ENCODE measurements at regions not wholly inside any gene's neighbourhood (a gene's known extent, or its start where the extent isn't known, plus 50 kb on each side); places are given as distances from the start of the nearest gene placed in this dataset.
A peak's percentile ranks its signal among the peaks of the same experiment; 100 is the strongest.

DNA sequence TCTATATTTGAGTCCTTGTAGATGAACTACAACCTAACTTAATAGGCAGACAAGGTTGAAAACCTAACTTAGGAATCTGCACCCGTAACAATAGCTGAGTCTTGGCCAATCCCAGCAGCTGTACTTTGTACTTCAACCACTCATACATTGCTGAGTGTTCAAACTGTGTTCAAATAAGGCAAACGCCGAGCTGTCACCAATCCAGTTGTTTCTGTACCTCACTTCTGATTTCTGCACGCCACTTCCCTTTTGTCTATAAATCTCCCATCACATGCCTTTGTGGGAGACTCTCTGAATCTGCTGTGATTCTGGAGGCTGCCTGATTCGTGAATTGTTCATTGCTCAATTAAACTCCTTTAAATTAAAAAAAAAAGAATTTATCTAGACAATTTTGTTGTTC is 167.8 kb upstream of the TUT7 start:
- no peak for DNase-seq

DNA sequence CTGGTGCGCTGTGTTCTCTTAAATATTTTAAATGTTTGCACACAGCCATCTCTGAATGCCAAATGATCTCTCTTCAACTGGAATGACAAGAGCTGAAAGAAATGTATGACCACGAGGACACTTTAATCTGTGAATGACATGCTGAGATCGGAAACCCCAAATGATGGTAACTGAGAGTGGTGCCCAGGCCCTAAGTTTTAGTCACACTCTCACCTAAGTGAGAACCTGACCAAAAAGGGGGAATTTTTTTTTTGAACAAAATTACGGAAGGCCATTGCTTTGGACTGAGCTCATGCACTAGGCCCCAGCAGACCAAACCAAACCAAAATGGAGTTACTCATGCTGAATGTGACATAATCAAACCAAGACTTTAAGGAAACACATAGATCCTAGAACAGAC is 167.1 kb upstream of the TUT7 start:
- no peak for DNase-seq

DNA sequence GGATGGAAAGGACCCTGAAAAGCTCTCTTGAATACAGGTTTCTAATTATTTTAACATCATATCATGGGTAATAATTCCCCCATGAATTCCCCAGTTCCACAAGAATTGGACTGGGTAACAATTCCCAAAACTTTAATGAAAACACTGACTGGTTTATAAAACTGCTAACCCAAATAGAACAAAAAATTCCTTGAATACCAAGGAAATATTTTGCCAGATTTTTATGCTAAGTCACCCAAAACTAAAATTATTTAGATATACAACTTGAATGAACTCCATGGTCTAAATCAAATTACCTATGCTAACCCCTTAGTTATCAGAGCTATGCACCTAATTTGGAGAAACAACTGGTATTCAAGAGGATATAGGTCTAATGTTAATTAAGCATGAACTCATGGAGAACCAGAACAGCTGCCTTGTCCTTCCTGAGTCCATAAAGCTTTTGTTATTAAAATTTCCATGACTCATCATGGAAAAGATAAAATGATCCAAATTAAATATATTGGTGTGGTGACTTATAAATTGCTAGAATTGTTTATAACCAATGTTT is 164.9 kb upstream of the TUT7 start:
- DNase-seq, result no peak

DNA sequence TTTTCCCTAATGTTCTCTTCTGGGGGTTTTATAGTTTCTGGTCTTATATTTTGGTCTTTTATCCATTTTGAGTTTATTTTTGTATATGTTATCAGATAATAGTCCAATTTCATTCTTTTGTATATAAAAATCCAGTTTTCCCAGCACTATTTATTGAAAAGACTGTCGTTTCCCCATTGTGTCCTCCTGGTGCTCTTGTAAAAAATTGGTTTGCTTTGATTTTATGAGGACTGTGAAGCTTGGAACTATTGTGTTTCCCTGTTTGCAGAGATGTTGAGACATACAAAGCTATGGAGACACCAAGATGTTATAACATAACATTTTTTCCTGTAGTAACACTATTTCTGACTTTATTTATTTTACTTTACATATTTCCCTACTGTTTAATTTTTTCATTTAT is 163.3 kb upstream of the TUT7 start:
- no peak for DNase-seq

DNA sequence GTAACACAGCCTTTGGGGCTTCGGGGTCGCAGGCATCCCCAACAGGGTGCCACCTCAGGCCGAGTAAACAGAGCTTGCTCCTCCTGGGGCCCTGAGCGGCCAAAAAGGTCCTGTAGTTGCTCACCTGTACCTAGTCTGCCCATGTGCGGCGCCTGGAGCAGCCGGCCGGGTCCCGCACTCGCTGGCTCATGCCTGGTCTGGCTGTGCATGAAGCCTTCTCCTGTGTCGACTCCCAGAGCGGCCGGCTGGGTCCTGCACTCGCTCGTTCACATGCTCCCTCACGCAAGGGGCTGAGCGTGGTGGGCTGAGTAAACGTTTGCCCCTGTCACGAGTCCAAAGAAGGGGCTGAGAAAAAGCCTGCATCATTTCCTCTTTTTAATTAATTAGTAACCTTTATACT is 162.4 kb upstream of the TUT7 start:
- DNase-seq, result no peak

DNA sequence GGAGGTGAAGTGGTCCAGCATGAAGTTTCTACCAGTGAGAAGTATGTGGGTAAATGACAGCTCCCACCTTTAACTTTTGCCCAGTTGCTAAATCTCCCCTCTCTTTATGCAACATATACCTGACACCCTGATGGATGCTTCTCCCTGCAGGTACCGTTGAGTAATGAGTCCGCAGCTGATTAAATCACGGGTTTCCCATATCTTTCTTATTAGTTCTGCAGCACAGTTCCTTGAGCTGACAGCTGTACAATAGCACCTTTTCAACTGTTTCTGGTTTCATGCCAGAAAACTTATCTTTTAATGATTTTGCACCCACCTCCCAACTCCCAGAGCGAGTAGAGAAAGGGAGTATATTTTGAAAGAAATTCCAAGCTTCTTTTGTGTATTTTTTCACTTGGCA is 161.0 kb upstream of the TUT7 start:
- no peak for DNase-seq

DNA sequence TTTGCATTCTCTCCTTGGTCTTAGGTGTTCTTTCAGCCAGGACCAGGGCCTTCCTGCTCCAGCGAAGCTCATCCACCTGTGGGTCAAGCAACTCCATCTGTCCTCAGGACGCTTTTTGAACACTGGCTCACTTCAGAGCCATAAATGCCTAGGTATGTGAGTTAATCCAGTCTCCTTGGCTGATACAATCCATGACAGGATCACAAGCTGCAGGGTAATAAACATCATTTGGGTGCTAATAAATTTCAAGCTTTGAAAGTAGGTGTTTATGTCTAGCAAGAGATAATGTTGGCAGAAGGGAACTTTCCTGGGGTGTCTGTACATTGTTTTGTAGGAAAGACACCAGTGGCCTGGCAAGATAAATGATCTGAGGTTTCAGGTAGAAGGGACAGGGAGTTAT is 159.2 kb upstream of the TUT7 start:
- no peak for DNase-seq

DNA sequence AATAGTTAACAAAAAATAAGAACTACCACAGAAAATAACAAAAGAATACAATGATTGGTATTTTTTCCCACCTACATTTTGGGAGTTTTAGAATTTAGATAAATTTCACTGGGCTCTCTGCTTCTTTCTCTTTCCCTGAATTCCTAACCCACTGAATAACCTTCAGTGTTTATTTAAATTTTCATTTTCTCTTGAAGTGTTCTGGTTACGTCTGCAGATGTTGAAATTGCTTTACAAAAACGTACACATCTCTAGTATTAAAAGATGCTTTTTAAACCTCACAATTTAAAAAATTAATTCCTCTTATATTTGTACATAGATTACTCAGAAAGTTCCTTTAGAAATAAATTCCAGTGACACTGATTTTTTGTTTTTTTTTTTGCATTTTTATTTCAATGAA is 158.7 kb upstream of the TUT7 start:
- no peak for DNase-seq

DNA sequence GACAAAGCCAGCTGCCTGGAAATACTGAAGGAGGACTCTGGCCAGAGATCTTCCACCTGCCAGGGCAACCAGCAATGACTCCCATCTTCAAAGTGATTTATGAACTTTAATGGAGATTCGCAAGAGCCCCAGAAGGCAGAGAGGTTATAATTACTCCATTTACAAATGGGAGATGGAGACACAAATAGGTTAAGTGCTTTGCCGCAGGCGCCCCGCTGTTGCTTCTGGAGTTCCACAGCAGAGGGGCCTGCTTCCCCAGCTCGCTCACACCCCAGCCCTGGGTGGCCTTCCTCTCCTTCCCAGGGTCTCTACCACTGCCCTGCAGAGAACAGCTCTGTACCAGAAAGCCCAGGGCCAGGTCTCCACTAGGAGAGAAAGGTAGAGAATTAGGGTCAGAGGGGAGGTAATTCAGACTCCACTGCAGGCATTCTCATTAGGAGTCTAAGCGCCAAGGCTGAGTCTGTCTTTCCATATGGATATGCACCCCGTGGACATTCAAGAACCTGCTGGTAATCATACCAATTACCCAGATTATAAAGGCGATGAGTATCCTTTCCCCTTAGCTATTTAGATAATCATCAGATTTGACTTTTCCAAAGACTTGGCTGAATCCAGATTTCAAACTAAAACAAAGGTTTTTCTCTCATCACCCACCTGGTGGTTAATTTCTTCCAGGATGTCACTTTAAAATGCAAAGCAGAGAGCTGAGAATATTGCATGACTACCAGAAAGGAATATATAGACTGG is 157.6 kb upstream of the TUT7 start:
- DNase-seq, result no peak

DNA sequence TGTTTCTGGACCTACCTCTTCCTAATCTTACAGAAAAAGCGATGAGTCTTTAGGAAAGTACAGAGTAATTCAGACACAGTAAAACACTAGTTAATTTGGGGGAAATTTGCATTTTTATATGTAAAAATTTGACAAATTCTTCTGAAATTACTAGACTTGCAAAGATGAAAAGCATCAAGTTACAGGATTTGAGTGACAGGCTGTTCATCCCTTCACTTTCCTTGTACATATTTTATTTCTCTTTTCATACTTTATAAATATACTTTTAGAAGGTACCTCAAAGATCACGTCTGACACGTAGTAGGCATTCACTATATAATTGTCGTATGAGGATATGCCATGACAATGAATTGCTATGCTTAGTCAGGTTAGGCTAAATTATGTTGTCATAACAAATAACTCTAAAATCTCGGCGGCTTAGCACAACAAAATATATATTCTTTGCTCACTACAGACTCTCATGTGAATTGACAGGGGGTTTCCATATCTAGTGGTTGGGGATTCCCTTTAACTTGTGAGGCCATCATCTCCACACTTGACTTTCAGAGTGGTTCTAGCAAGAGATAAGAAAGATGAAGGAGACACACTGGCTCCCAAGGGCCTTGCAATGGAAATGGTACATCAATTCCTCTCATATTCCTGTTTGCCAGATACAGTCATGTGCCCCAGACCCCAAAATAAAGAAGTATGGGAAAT is 154.1 kb upstream of the TUT7 start:
- DNase-seq, result no peak

DNA sequence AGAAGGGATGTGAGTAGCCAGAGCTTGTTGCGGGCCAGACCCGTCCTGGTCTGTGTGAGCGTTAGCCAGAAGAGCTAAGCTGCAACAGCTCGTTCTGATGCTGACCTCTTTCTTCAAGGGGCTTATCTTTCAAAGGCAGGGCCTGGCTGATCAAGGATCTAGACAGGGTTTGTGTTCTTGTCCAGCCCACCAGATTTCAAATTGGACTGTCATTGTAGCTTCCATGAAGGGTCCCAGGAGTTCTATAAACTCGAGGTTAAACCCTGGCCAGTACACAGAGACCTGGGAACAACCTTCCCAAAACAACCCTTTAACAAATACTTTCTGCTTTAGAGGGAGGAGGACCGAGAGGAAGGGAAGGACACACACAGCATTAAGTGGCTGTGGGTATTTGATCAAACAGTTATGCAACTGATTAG is 153.0 kb upstream of the TUT7 start:
- no peak for DNase-seq

DNA sequence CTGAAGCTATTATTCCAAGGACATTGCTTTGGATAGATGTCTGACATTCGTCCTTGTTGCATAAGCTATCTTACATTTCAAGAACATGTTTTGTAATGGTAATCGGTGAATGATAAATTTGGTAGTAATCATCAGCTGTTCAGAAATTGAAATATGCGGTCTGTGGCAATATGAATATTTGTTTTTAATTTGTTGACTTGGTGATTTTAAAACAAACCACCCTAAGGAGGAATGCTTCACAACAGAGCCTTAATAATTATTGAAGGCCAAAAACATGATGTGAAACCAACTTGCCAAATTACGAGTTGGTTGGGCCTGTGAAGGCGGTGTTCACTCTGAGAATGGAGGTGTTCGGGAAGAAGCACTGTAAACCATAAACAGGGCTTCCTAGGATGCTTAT is 149.7 kb upstream of the TUT7 start:
- DNase-seq, result no peak

DNA sequence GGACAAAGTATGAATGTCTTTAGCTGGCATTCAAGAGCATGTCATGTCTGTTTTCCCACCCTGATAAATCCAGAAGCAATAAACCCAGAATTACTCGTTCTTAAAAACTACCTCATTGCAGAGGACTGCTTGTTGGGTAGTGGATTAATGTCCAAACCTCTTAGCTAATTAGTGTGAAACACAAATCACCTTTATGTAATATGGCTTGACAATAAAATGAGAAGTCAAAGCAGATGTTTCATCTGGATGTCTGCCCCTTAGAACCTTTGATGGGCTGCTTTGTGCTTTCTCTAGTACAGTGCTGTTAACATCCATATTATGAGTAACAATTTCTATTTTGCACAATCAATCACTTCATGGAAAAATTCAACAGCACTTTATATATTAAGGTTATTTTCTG is 149.1 kb upstream of the TUT7 start:
- no peak for DNase-seq

DNA sequence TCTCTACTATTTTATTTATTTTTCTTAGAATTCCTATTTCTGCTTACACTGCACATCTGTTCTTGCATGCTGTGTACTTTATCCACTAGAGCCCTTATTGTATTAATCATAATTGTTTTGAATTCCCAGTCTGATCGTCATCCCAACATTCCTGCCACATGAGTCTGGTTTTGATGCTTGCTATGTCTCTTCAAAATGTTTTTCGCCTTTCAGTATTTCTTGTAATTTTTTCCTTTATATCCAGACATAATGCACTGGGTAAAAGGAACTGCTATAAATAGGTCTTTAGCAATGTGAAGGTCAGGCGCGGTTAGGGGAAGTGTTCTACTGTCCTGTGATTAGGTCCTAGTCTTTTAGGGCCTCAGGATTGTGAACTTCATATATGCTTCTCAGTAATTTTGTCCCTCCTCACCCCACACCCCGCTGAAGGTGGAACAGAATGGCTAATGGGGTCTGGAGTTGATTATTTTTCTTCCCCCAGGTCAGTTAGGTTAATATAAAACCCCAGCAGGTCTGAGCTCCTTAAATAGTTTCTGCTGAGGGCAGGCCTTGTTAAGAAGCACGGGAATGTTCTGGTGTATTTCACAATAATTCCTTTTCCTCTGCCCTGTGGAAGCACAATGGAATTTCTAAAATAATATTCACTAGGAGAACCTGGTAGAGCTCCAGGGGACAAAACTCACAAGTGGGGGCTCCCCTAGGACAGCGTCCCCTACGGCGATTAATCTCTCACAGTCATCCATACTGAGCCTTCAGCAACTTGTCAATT is 146.6 kb upstream of the TUT7 start:
- no peak for DNase-seq

DNA sequence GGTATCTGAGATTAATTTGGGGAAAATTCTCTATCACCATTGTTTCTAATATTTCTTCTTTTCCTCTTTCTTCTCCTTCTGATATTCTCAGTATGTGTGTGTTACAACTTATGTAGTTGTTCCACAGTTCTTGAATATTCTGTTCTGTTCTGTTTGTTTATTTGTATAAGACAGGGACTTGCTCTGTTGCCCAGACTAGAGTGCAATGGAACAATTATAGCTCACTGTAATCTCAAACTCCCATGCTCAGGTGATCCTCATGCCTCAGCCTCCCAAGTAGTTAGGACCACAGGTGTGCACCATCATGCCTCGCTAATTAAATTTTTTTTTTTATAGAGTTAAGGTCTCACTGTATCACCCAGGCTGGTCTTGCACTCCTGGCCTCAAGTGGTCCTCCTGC is 145.8 kb upstream of the TUT7 start:
- no peak for DNase-seq

DNA sequence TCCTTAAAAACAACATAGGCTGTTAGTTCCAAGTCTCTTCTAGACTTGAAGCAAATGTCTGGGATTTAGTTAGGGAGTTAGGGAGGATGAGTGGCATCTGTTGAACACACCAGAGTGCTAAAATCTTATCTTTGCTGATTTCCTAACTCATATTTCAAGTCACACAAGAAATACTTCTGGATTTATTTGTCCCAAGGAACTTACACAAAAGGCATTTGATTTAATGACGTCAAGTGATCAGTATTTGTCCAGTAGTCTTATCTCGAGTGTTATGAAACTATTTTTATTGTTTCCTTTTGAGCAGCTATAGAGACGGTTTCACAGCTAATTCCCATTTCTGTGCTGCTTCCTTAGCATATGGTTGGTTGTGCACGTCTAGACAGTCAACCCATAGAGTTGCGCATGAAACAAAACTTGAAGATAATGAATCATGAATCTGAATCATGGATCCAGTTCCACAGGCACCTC is 140.5 kb upstream of the TUT7 start:
- DNase-seq, result no peak

DNA sequence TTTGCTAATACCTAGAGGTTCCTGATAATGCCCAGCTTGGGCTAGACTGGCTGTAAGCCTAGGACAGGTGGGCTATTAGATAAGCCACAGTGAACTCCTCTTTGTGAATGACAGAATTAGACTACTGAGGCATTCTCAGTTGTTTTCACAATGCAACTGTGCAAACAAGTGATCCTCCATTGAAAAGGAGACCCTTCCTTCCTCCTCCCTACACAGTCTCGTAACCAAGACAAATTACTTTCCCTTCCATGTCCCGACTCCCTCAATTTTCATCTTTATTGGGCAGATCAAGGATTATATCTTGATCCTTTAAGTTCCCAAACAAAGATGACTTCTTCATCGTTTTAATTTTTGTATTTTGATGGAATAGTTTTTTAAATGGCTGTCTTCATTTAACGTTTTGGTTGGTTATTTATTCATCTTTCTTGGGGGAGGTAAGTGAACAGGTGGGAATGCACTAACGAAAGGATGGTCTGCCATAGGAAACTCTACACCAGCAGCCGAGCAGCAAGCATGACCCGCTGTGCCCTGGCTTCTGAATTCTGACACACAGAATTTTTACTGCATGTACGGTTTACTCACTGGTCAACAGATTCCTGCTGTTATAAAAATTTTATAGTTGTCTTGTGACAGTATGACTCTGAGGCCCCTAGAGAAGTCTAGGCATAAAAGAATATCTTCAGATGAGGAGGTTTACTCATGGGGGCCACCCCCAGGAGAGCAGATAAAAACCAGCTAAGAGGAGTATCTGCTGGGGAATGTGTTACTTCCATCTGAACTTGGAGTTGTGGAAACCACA is 137.5 kb upstream of the TUT7 start:
- peak; percentile 30 for DNase-seq

DNA sequence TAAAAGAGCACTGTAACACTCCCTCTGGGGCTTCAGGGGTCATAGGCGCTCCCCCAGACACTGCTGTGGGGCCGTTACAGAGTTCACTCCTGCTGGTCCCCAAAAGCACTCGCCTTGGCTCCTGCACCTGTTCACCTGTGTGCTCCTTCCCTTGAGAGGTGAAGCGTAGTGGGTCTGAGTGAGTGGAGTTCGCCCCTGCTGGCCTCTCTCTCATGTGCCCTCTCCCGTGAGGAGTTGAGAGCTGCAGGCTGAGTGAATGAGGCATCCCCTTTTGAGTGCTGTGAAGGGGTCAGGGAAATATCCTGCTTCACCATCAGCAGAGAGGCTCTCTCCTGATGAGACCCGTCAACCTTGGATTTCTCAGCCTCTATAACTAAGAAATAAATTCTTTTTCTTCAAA is 134.6 kb upstream of the TUT7 start:
- no peak for DNase-seq

DNA sequence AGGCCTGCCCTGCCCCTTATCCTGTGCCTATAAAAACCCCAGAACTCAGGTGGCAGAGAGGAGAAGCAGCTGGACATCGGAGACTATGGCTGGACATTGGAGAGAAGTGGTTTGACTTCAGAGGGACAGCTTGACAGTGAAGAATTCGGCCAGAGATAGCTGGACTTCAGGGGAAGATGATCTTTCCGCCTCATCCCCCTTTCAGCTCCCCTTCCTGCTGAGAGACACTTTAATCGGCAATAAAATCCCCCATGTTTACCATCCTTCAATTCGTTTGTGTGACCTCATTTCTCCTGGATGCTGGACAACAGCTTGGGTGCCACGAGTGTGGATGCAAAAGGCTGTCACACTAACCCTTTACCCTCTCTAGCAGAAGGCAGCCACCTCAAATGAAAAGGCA is 134.1 kb upstream of the TUT7 start:
- DNase-seq, result no peak

DNA sequence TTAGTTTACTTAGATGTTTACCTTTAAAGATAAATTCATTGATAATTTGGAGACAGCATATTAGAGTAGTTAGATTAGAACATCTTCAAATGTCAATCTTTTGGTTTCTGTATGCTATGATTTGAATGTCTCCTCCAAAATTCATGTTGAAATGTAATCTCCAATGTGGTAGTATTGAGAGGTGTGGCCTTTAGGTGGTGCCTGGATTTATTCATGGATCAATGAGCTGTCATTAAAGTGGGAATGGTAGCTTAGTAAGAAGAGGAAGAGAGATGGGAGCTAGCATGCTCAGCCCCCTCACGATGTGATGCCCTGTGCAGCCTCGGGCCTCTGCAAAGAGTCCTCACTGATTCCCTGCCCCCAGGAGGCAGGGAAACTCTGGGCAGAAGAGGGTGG is 133.6 kb upstream of the TUT7 start:
- no peak for DNase-seq

DNA sequence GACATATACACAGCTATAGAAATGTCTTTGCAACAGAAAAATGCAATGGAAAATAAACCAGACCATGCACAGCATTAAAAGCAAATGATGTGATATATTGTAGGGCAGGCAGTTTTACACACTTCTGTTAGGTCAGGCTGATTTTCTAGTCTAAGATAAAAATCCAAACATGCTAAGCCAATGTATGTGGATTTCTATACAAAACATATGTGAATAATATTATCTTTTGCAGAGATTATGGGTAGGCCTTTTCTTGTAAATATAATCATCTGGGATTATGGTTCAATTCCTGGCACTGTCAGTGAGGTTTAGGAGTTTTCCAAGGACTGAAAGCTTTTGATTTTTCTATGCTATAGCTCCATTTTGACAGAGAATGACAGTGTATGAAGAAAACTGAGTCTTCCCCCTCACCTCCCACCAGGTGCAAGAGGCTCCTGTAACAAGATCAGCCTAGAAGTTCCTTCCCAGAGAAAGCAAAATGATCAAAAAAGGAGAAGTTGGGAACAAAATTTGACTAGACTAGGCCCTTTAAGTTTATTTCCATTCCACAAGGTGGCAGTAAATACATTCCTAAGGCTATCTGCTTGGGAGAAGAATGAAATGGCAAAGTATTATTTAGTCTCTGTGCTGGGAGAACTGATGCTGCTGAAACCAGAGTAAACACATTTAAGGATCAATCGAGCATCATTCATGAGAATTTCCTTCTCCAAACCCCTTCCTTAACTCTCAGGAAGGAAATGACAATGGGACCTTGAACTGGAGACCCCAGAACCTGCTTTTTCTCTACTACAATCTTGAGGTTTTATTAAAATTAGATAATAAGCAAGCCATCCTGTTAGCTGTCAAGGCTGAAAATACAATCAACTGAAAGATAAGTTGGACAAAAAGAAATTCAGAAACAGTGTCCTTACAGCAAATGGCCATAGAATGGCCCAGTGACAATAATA is 133.0 kb upstream of the TUT7 start:
- no peak for DNase-seq

Measured in right kidney (tissue), 1 donor.